SK-N-MC (cell line): ENCODE measurements at regions not wholly inside any gene's neighbourhood (a gene's known extent, or its start where the extent isn't known, plus 50 kb on each side); places are given as distances from the start of the nearest gene placed in this dataset.

Experiments
- DNase-seq: peaks from one replicate; pipeline ENCODE4 v3.0.0-alpha.2; 2011; ENCODE audit warnings: low read depth, low spot score
- H3K27ac ChIP-seq: fragments of 200-600 bp; sonication (generic); 2 replicates; pipeline ENCODE4 v1.5.1; 2016; ENCODE audit warnings: mixed run types
- H3K36me3 ChIP-seq: fragments of 200-600 bp; sonication (generic); 2 replicates; pipeline ENCODE4 v1.6.1; 2017; ENCODE audit warnings: antibody characterized with exemption, low read length, mixed read lengths; ENCODE audit not compliant: insufficient read depth
- H3K4me3 ChIP-seq: fragments of 200-600 bp; sonication (generic); 2 replicates; pipeline ENCODE4 v1.5.1; 2016
- H3K9ac ChIP-seq: fragments of 200-600 bp; sonication (generic); 2 replicates; pipeline ENCODE4 v1.8.0; 2017; ENCODE audit warnings: mixed run types, mixed read lengths; ENCODE audit not compliant: insufficient read length
- H3K9me3 ChIP-seq: fragments of 200-600 bp; sonication (generic); 2 replicates; pipeline ENCODE4 v1.6.1; 2017; ENCODE audit warnings: low read depth, mild to moderate bottlenecking, antibody characterized with exemption, low read length, moderate library complexity, mixed read lengths
- EZH2 ChIP-seq: fragments of 200-600 bp; sonication (generic); IDR thresholded peaks from one replicate; pipeline ENCODE4 v1.6.1; 2017; ENCODE audit warnings: antibody characterized with exemption
- FOXP2 ChIP-seq: optimal IDR thresholded peaks from 2 replicates; pipeline ENCODE3; 2011; ENCODE audit warnings: mild to moderate bottlenecking, moderate library complexity; ENCODE audit not compliant: insufficient read depth; ENCODE audit errors: extremely low read length, control extremely low read depth
- POLR2AphosphoS5 ChIP-seq: IDR thresholded peaks from 2 replicates; pipeline ENCODE4 v1.6.1; 2012; ENCODE audit warnings: mild to moderate bottlenecking, low read depth, low read length, borderline replicate concordance

- no peak overlapping the region for H3K4me3 ChIP-seq
- H3K36me3 ChIP-seq: no peaks in the 10 kb centered on the region
- no peak for DNase-seq
- no peak for TF ChIP-seq FOXP2
- no peak for TF ChIP-seq POLR2AphosphoS5
- no peak for TF ChIP-seq EZH2
- no peaks in the 10 kb centered on the region for H3K9me3 ChIP-seq
- H3K9ac ChIP-seq: no peak overlapping the region
- no peak overlapping the region for H3K27ac ChIP-seq
These were observed 580.9 kb upstream of the ZFP42 start for GRCh38 chr4:187414716-187415115.

GRCh38 chr4:187415231-187415630 is 580.3 kb upstream of the ZFP42 start:
- Histone ChIP-seq H3K36me3 (no peaks in the 10 kb centered on the region), H3K9ac (no peak overlapping the region), H3K27ac (no peak overlapping the region), H3K9me3 (no peaks in the 10 kb centered on the region), H3K4me3 (no peak overlapping the region)
- TF ChIP-seq FOXP2 (no peak), POLR2AphosphoS5 (no peak), EZH2 (no peak)
- no peak for DNase-seq

GRCh38 chr4:187416216-187416615 is 579.4 kb upstream of the ZFP42 start:
- Histone ChIP-seq H3K9ac (no peak overlapping the region), H3K4me3 (no peak overlapping the region), H3K9me3 (no peaks in the 10 kb centered on the region), H3K36me3 (no peaks in the 10 kb centered on the region), H3K27ac (no peak overlapping the region)
- DNase-seq: no peak
- TF ChIP-seq EZH2 (no peak), FOXP2 (no peak), POLR2AphosphoS5 (no peak)

- H3K9ac ChIP-seq: no peak overlapping the region
- no peak for DNase-seq
- H3K36me3 ChIP-seq: no peaks in the 10 kb centered on the region
- TF ChIP-seq POLR2AphosphoS5: no peak
- no peak for TF ChIP-seq FOXP2
- no peak for TF ChIP-seq EZH2
- no peak overlapping the region for H3K27ac ChIP-seq
- H3K9me3 ChIP-seq: no peaks in the 10 kb centered on the region
- H3K4me3 ChIP-seq: no peak overlapping the region
These were observed 577.9 kb upstream of the ZFP42 start for GRCh38 chr4:187417721-187418120.

GRCh38 chr4:187422655-187423054 is 572.9 kb upstream of the ZFP42 start:
- Histone ChIP-seq H3K4me3 (no peak overlapping the region), H3K9ac (no peak overlapping the region), H3K27ac (no peak overlapping the region), H3K36me3 (no peaks in the 10 kb centered on the region), H3K9me3 (no peaks in the 10 kb centered on the region)
- TF ChIP-seq FOXP2 (no peak), POLR2AphosphoS5 (no peak), EZH2 (no peak)
- DNase-seq: no peak

- Histone ChIP-seq H3K9me3 (no peaks in the 10 kb centered on the region), H3K9ac (no peak overlapping the region), H3K4me3 (no peak overlapping the region), H3K27ac (no peak overlapping the region), H3K36me3 (no peaks in the 10 kb centered on the region)
- DNase-seq: no peak
- no peak for TF ChIP-seq FOXP2
- TF ChIP-seq POLR2AphosphoS5: no peak
- TF ChIP-seq EZH2: no peak
These were observed 570.9 kb upstream of the ZFP42 start for GRCh38 chr4:187424636-187425035.

GRCh38 chr4:187426511-187426910 is 569.1 kb upstream of the ZFP42 start:
- TF ChIP-seq FOXP2 (no peak), POLR2AphosphoS5 (no peak), EZH2 (no peak)
- Histone ChIP-seq H3K4me3 (no peak overlapping the region), H3K36me3 (no peaks in the 10 kb centered on the region), H3K27ac (no peak overlapping the region), H3K9ac (no peak overlapping the region), H3K9me3 (no peaks in the 10 kb centered on the region)
- DNase-seq: no peak

GRCh38 chr4:187432310-187432709 is 563.3 kb upstream of the ZFP42 start:
- no peak overlapping the region for H3K4me3 ChIP-seq
- no peak for TF ChIP-seq POLR2AphosphoS5
- no peak for TF ChIP-seq FOXP2
- no peak for TF ChIP-seq EZH2

GRCh38 chr4:187433141-187433540 is 562.4 kb upstream of the ZFP42 start:
- DNase-seq: no peak
- no peaks in the 10 kb centered on the region for H3K36me3 ChIP-seq
- H3K4me3 ChIP-seq: no peak overlapping the region
- H3K9me3 ChIP-seq: no peaks in the 10 kb centered on the region
- TF ChIP-seq POLR2AphosphoS5 (no peak), EZH2 (no peak), FOXP2 (no peak)
- no peak overlapping the region for H3K9ac ChIP-seq
- H3K27ac ChIP-seq: no peak overlapping the region

More at GRCh38 chr4:187432310-187432709, 563.3 kb upstream of the ZFP42 start:
- no peak overlapping the region for H3K27ac ChIP-seq
- H3K9ac ChIP-seq: no peak overlapping the region
- H3K9me3 ChIP-seq: no peaks in the 10 kb centered on the region
- DNase-seq: no peak
- H3K36me3 ChIP-seq: no peaks in the 10 kb centered on the region
